ENCODE measurements at regions not wholly inside any gene's neighbourhood (a gene's known extent, or its start where the extent isn't known, plus 50 kb on each side); places are given as distances from the start of the nearest gene placed in this dataset.
"Not testable (repeated sequence)": the region's sequence is repeated elsewhere in the genome, so short reads cannot be mapped to it uniquely, and the experiment has no call there.

DNA sequence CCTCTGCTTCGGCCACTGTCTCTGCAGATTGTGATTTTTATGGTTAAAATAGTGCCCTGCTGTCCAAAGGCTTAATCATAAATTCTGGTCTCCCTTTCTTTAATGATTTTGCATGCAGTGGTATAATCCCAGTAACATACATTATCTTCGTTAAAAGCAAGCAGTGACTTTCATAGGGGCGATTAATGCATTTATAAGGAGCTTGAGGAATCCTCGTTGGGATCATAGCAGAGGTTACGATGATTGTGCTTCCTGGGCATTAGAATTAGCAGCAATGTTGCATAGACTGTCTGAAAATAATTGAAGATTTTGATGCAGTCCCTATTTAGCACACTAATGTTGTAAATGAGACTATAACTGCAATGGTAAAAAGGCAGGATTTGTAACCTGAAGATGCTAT, 181.3 kb downstream of the PRL start:
- DNase-seq (ENCODE audit: low read depth in 2 of 3, low spot score in 2 of 3), result no peak

DNA sequence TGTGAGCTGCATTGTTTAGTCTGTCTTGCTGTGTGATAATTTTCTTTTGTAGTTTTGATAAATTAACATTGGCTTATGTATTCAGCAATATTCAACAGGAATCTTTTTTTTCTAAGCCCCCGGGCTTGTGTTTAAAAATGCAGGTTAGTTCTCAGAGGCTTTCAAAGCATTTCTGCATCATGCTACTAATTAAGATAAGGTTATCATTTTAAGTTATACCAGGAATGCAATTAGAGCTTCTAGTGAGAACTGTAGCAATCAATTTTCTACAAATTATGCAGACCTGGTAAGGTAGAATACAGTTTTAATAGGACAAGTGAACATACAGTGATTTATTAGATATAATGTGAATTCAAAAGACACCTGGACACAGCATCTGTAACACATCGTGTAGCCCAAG, 179.2 kb downstream of the PRL start:
- no peak for DNase-seq (ENCODE audit: low read depth in 2 of 3, low spot score in 2 of 3)

GRCh38 chr6:22119500-22119899, 177.3 kb downstream of the PRL start:
- DNase-seq (ENCODE audit: low read depth in 2 of 3, low spot score in 2 of 3), result no peak

DNA sequence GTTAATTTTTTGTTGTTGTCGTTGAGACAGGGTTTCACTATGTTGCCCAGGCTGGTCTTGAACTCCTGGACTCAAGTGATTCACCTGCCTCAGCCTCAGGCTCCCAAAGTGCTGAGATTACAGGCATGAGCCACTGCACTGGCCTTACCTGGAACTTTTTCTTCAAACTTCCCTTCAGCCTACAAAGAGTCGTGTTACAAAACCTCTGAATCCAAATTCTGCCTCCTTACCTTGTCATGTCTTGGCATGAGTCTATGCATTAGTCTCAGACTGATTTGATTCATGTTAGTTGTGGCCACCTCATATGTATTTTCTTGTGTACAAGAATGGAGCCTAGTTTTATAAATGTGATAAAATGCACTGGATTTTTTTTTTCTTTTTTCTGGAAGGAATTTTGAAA, 172.1 kb downstream of the PRL start:
- no peak for DNase-seq (ENCODE audit: low read depth in 2 of 3, low spot score in 2 of 3)

GRCh38 chr6:22126910-22127309, 169.9 kb downstream of the PRL start:
- no peak for DNase-seq (ENCODE audit: low read depth in 2 of 3, low spot score in 2 of 3)

GRCh38 chr6:22129751-22130150, 167.1 kb downstream of the PRL start:
- DNase-seq (ENCODE audit: low read depth in 2 of 3, low spot score in 2 of 3), result no peak

DNA sequence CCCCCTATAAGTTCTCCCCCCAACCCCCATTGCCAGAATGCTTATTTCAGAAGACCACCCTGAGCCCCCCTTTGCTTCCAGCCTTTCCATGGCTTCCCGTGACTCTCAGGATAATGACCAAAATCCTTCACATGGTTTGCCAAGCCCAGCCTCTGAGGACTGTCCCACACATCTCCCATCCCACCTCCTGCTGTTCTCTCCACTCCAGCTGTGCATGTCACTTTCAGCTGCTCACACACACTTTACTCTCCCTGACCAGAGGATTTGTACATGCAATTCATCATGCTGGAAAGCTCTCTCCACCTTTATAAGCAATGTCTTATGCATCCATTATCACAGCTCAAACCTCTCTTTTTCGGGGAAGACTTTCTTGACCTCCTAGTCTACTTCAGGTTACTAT, 164.2 kb downstream of the PRL start:
- DNase-seq (ENCODE audit: low read depth in 2 of 3, low spot score in 2 of 3), result no peak

DNA sequence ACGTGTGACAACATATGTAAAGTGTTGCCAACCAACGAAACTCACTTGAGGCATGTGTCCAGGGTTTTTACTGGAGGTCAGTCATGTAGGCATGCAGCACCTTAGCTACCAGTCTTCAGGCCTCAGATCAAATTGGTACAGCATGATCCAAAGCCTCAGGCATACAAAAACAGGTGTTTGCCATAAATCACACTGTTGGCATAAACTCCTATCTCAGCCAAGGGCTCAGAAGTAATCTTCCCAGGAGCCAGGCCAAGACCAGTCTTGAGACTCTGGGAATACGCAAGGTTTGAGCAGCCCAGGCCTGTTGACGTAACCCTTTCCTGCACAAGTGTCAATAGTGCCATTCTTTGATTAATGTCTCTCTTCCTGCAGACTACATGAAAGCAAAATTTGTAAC, 163.5 kb downstream of the PRL start:
- DNase-seq (ENCODE audit: low read depth in 2 of 3, low spot score in 2 of 3), result no peak

GRCh38 chr6:22134308-22134707, 162.5 kb downstream of the PRL start:
- DNase-seq (ENCODE audit: low read depth in 2 of 3, low spot score in 2 of 3), result no peak

DNA sequence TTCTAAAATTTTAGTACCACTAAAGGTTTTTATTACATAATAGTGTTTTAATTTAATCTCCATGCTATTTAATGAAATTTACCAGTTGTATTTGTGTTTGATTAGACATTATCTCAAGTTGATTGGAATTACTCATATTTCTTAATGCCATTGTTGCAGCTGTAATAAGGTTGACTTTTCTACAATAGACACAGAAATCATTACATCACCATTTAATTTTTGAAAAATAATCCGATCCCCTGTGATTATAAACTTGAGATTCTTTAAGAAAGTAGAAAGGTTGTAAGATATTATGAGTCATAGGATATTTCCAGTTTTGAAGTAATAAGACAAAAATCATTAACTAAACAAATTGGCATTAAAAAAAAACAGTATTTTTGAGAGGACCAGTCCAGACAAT, 161.4 kb downstream of the PRL start:
- no peak for DNase-seq (ENCODE audit: low read depth in 2 of 3, low spot score in 2 of 3)

- DNase-seq (ENCODE audit: low read depth in 2 of 3, low spot score in 2 of 3), result not testable (repeated sequence)
Measured at GRCh38 chr6:22140736-22141135, 156.1 kb downstream of the PRL start.

- DNase-seq (ENCODE audit: low read depth in 2 of 3, low spot score in 2 of 3), result no peak
Measured at GRCh38 chr6:22141241-22141745, 155.5 kb downstream of the PRL start.

DNA sequence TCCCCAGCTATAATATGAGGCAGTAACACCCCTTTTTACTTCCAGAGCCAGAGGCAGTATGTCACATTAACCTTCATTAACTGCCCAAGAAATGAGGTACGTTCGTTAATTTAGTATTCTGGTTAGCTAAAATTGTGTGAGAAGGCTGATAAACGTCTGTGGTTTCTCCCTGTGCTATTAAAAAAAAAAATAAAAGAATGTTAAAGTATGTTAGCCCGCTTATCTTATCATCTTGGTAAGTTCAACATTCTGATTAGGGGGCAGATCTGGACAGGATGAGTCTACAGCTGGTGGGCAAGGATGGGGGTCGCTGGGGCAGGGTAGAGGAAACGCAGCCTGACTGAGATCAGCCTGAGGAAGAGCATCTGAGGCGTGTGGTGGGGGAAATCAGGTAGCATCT, 154.0 kb downstream of the PRL start:
- DNase-seq (ENCODE audit: low read depth in 2 of 3, low spot score in 2 of 3), result peak in 2 of 3 donors; percentile 32 to 72

- no peak for DNase-seq (ENCODE audit: low read depth in 2 of 3, low spot score in 2 of 3)
Measured at GRCh38 chr6:22145376-22145775, 151.5 kb downstream of the PRL start.

DNA sequence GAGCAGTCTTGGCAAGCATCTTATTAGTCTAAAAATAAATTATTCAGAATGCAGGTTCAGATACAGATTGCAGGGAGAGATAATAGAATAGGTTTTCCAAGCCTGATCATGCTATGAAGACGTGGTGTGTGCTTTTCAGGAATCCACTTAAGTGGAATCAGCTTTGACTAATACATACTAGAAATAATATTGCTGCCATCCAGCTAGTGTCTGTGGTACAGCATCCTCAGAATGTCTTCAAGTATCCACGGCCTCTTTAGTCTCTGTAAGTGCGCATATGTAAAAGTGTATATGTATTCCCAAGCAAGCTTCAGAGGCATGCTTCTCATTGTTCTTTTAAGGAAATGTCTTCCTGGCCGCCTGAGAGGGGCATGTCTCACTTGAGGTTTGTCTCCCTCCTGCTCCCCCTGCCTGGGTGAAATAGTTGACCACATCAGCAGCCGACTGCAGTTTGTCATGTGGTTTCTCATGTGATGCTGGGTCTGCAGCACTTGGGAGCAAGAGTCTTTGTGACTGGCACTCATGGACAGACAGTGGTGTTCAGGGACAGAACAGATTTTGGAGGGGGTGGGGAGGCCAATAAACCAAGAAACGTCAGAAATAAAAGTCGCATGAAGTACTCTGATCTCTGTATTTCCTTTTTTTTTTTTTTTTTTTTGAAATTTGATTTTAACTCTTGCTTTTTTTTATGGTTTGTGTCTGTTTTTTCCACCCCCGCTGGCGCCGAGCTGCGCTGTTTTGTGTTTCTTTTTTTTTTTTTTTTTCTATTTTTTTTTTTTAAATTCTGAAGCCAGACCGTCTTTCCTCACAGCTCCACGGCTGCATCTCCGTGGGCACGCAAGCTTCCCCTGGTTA, 150.8 kb downstream of the PRL start:
- DNase-seq (ENCODE audit: low read depth in 2 of 3, low spot score in 2 of 3), result peak in 2 of 3 donors; percentile 42 to 54

- DNase-seq (ENCODE audit: low read depth in 2 of 3, low spot score in 2 of 3), result no peak
Measured at GRCh38 chr6:22146678-22146930, 150.2 kb downstream of the PRL start.

DNA sequence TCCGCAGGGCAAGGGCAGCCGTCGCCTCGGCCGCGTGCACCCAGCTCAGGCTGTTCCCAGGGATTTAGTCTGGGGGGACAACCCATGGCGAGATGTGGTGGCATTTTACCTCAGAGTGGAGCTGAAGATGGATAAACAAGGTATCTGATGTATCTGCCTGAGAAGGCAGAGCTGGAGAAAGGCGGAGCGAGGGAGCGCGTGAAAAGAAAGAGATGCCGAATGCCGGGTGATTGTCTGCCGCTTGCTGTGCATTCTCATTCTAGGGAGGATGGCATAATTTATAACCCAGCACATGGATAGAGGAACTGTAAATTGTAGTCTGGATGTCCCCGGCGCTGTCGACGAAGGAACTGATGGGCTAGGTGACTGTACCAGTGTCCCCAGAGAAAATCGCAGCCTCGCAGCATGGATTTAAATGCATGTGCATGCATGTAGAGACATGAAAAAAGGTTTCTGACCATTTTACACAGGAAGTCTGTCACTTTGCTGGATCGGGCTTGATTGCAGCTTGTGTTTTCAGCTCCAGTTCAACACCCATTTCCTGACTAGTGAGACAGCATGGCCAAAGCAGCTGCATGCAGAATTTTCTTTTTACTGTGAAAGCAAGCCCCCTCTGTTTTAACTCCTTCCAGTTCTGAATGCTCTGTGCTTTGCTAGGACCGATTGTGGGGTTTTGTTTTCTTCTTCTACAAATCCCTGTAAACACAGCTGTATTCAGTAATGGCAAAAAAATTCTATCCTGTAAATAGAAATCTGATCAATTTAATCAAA, 149.7 kb downstream of the PRL start:
- DNase-seq (ENCODE audit: low read depth in 2 of 3, low spot score in 2 of 3), result peak in 2 of 3 donors; percentile 29 to 55

DNA sequence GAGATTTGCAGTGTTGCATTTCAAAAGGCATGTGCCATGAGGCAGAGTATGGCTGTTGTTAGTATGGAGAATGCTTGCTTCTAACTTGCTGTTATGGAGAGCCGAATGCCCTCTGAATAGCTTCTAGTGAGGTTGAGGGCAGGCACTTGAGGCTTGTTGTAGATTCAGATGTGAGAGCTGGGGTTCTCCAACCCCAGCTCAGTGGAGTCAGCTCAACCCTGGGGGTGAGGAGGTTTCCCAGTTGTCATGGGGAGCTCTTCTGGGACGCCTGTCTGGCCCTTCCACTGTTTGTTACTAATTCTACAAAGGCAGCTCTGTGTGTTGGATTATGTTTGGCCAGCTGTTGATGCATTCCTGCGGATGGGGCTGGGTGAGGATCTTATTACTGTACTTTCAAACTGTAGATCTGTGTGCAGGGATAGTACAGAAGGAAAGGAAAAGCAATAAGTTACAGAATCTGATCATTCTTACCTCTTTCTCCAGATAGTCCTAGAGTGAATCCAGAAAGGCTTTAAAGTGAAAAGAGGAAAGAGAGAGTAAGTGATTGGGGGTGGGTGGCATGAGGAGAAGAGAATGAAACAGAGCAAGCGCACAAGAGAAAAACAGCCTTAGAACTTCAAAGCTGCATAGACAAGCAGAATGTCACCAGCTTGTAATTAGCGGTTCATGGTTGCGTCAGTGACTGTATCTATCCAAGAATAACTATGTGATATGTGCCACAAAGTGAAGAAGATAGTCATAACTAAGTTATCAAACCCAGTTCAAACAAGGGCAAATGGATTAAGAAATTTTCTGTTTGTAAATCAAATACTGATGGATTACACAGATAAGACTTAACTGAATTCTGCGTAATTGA, 148.7 kb downstream of the PRL start:
- no peak for DNase-seq (ENCODE audit: low read depth in 2 of 3, low spot score in 2 of 3)

- no peak for DNase-seq (ENCODE audit: low read depth in 2 of 3, low spot score in 2 of 3)
Measured at GRCh38 chr6:22149096-22149495, 147.7 kb downstream of the PRL start.

DNA sequence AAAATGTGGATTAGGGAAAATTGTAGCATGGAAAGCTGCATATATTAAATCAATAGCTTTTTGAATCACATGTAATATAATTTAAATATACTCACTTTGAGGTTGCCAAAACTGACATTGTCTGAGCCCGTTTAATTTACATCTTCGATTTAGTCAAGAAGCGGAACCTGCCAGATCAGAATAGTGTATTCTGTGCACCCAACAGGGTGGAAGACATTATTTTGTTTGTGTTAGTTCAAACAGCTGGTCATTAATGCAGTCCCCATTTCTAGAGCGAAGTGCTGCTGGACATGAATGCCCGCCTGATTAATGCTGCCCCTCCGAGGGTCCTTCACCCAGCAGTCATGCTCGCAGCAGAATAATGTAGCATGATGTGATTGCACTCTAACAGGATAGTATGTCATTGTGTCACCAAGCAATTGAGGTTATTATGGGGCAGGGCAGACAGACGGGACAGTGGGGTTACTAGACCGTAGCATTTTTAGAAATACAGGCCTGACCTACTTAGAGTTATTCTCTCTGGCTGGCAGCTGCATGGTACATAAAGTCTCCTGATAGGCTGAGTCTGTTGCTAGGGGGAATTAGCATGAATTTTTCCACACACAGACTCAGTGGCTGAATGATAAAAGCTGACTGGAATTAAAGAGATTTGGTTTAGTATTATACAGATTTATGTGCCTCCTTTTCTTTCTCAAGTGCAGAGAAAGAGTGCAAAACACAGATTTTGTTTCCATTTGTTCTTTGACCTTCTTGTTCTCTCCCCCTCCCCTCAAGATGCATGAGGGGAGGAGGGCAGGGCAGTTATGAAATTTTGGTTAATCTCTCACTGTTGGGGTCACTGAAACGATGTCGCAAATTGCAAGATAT, 147.1 kb downstream of the PRL start:
- no peak for DNase-seq (ENCODE audit: low read depth in 2 of 3, low spot score in 2 of 3)

Measured in hematopoietic multipotent progenitor cell (in vitro differentiated cells).